SK-N-SH treated with all-trans-retinoic acid at 6 μM for 48 hours (cell line): ENCODE measurements at regions not wholly inside any gene's neighbourhood (a gene's known extent, or its start where the extent isn't known, plus 50 kb on each side); places are given as distances from the start of the nearest gene placed in this dataset.

Experiments used
- ATAC-seq: fragments of 200-7000 bp; cut with Tn5 transposase; 3 replicates; pipeline ENCODE4 v1.9.1; 2020; ENCODE audit warnings: mild to moderate bottlenecking, moderate library complexity
- ARNTL ChIP-seq: fragments of 450-650 bp; formaldehyde crosslinking; IDR thresholded peaks from 2 replicates; pipeline ENCODE4 v1.5.0; 2020; ENCODE audit warnings: low read depth, mild to moderate bottlenecking, moderate library complexity, borderline replicate concordance
- BACH2 ChIP-seq: fragments of 250-450 bp; sonication (Bioruptor Pico); IDR thresholded peaks from 2 replicates; pipeline ENCODE4 v1.9.0; 2021; ENCODE audit warnings: mild to moderate bottlenecking, borderline replicate concordance
- ESRRG ChIP-seq: fragments of 250-450 bp; sonication (Bioruptor Pico); IDR thresholded peaks from 2 replicates; pipeline ENCODE4 v1.6.1; 2021; ENCODE audit warnings: mild to moderate bottlenecking
- ISL1 ChIP-seq: fragments of 250-450 bp; sonication (Bioruptor Pico); IDR thresholded peaks from 2 replicates; pipeline ENCODE4 v2.1.2; 2022; ENCODE audit warnings: mild to moderate bottlenecking, moderate library complexity
- OSR1 ChIP-seq: fragments of 250-450 bp; sonication (Bioruptor Pico); IDR thresholded peaks from 2 replicates; pipeline ENCODE4 v1.8.0; 2022; ENCODE audit warnings: moderate library complexity, mild to moderate bottlenecking, inconsistent platforms
- PPARA ChIP-seq: fragments of 250-450 bp; sonication (Bioruptor Pico); IDR thresholded peaks from 2 replicates; pipeline ENCODE4 v1.5.0; 2020; ENCODE audit warnings: mild to moderate bottlenecking, borderline replicate concordance
- RARB ChIP-seq: fragments of 250-450 bp; sonication (Bioruptor Pico); IDR thresholded peaks from 2 replicates; pipeline ENCODE4 v1.8.0; 2021; ENCODE audit warnings: mild to moderate bottlenecking, moderate library complexity
- SNAI2 ChIP-seq: fragments of 250-450 bp; sonication (Bioruptor Pico); IDR thresholded peaks from 2 replicates; pipeline ENCODE4 v1.5.0; 2020; ENCODE audit warnings: mild to moderate bottlenecking, moderate library complexity
- TCF4 ChIP-seq: fragments of 250-450 bp; sonication (Bioruptor Pico); IDR thresholded peaks from 2 replicates; pipeline ENCODE4 v1.8.0; 2021; ENCODE audit warnings: mild to moderate bottlenecking, moderate library complexity, borderline replicate concordance
- ZC3H10 ChIP-seq: fragments of 250-450 bp; sonication (Bioruptor Pico); IDR thresholded peaks from 2 replicates; pipeline ENCODE4 v1.5.1; 2021; ENCODE audit warnings: mild to moderate bottlenecking, moderate library complexity
- ZFP3 ChIP-seq: fragments of 250-450 bp; sonication (Bioruptor Pico); IDR thresholded peaks from 2 replicates; pipeline ENCODE4 v1.5.0; 2020; ENCODE audit warnings: mild to moderate bottlenecking, moderate library complexity
- ZFP30 ChIP-seq: fragments of 450-650 bp; formaldehyde crosslinking; IDR thresholded peaks from 2 replicates; pipeline ENCODE4 v1.5.0; 2022; ENCODE audit warnings: mild to moderate bottlenecking, moderate library complexity
- ZNF565 ChIP-seq: fragments of 450-650 bp; formaldehyde crosslinking; conservative IDR thresholded peaks from 2 replicates; pipeline ENCODE4 v1.5.0; 2020; ENCODE audit warnings: low read depth, mild to moderate bottlenecking, moderate library complexity
- ZNF70 ChIP-seq: fragments of 450-650 bp; formaldehyde crosslinking; IDR thresholded peaks from 2 replicates; pipeline ENCODE4 v1.5.0; 2020; ENCODE audit warnings: mild to moderate bottlenecking, moderate library complexity
- TF ChIP-seq, protein P1 (sequence below): fragments of 250-450 bp; sonication (Bioruptor Pico); IDR thresholded peaks from 2 replicates; pipeline ENCODE4 v1.8.0; 2020; ENCODE audit warnings: mild to moderate bottlenecking, moderate library complexity, borderline replicate concordance
- TF ChIP-seq, protein P2 (sequence below): fragments of 250-450 bp; sonication (Bioruptor Pico); IDR thresholded peaks from 2 replicates; pipeline ENCODE4 v1.5.0; 2020; ENCODE audit warnings: mild to moderate bottlenecking, moderate library complexity
- TF ChIP-seq, protein P3 (sequence below): fragments of 250-450 bp; sonication (Bioruptor Pico); IDR thresholded peaks from 2 replicates; pipeline ENCODE4 v1.5.1; 2021; ENCODE audit warnings: mild to moderate bottlenecking, moderate library complexity
- TF ChIP-seq, protein P4 (sequence below): fragments of 250-450 bp; sonication (Bioruptor Pico); IDR thresholded peaks from 2 replicates; pipeline ENCODE4 v1.8.0; 2021; ENCODE audit warnings: low read depth, mild to moderate bottlenecking, moderate library complexity, borderline replicate concordance

DNA sequence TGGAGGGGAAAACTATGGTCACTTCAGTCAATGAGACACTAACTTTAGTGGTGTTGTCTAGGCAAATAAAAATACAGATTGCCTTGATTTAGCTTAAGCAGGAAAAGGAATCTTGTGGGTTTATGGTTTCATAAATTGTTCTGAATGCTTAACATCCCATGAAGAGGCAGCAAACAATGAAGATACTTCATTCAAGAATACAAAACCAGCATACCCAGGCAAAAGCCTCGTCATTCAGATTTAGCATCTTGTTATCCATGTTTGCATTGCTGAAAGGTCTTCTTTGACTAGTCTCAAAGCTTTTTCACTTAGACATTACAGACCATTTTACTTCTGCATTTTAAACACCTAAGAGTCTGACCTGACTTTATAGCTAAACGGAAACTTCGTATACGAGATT is 272.7 kb upstream of the FSHR start:
- ATAC-seq = no peak
- TF ChIP-seq ZNF70 (CRISPR knock-in tag) = no peak
- no peak for TF ChIP-seq ARNTL (CRISPR knock-in tag)

DNA sequence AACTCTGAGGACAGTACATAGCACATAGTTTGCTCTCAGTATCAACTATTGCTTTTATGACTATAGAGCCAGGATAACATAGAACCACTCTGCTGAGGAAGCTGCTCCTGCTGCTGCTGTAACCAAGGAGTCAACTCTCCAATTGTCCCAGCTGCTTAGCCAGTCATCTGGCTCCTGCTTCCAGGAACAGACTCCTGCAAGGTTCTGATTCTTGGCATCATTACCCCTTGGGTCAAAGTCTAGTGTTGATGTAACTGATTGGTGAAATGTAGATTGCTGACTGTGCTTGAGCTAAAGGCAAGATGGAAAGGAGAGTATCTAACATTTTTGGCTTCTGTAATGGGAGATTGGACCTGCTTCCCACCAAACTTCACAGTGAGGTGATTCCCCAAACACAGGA is 261.9 kb upstream of the FSHR start:
- no peak for ATAC-seq

DNA sequence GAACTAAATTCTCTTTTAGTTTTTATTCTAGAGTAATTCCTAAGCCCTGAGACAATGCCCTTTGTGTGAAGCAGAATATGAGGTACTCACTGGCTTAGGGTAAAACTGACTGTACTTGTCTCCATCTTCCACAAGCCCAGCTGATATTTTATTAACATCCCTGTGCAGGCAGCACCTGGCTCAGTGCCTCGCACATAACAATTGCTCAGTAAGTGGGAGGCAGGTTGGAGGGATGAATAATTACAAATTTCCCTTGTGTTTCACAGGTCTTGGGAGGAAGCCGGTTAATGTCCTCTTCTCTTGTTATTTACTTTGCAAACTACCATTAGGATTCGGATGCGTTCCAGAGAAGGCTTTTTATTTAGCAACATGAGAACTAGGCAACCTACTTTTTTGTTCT is 249.8 kb upstream of the FSHR start:
- ATAC-seq = no peak
- TF ChIP-seq, protein P1, sequence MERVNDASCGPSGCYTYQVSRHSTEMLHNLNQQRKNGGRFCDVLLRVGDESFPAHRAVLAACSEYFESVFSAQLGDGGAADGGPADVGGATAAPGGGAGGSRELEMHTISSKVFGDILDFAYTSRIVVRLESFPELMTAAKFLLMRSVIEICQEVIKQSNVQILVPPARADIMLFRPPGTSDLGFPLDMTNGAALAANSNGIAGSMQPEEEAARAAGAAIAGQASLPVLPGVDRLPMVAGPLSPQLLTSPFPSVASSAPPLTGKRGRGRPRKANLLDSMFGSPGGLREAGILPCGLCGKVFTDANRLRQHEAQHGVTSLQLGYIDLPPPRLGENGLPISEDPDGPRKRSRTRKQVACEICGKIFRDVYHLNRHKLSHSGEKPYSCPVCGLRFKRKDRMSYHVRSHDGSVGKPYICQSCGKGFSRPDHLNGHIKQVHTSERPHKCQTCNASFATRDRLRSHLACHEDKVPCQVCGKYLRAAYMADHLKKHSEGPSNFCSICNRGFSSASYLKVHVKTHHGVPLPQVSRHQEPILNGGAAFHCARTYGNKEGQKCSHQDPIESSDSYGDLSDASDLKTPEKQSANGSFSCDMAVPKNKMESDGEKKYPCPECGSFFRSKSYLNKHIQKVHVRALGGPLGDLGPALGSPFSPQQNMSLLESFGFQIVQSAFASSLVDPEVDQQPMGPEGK (CRISPR knock-in tag) = no peak
- TF ChIP-seq ESRRG (CRISPR knock-in tag) = no peak
- no peak for TF ChIP-seq ZNF70 (CRISPR knock-in tag)

More for the DNA sequence above, 261.9 kb upstream of the FSHR start:
- TF ChIP-seq ZFP30 (CRISPR knock-in tag) = no peak
- TF ChIP-seq, protein P2, sequence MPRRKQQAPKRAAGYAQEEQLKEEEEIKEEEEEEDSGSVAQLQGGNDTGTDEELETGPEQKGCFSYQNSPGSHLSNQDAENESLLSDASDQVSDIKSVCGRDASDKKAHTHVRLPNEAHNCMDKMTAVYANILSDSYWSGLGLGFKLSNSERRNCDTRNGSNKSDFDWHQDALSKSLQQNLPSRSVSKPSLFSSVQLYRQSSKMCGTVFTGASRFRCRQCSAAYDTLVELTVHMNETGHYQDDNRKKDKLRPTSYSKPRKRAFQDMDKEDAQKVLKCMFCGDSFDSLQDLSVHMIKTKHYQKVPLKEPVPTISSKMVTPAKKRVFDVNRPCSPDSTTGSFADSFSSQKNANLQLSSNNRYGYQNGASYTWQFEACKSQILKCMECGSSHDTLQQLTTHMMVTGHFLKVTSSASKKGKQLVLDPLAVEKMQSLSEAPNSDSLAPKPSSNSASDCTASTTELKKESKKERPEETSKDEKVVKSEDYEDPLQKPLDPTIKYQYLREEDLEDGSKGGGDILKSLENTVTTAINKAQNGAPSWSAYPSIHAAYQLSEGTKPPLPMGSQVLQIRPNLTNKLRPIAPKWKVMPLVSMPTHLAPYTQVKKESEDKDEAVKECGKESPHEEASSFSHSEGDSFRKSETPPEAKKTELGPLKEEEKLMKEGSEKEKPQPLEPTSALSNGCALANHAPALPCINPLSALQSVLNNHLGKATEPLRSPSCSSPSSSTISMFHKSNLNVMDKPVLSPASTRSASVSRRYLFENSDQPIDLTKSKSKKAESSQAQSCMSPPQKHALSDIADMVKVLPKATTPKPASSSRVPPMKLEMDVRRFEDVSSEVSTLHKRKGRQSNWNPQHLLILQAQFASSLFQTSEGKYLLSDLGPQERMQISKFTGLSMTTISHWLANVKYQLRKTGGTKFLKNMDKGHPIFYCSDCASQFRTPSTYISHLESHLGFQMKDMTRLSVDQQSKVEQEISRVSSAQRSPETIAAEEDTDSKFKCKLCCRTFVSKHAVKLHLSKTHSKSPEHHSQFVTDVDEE (CRISPR knock-in tag) = no peak
- TF ChIP-seq ZC3H10 (CRISPR knock-in tag) = no peak
- TF ChIP-seq, protein P1 (CRISPR knock-in tag) = no peak
- TF ChIP-seq BACH2 (CRISPR knock-in tag) = no peak
- TF ChIP-seq ISL1 (CRISPR knock-in tag) = no peak
- no peak for TF ChIP-seq ESRRG (CRISPR knock-in tag)
- TF ChIP-seq ARNTL (CRISPR knock-in tag) = no peak
- TF ChIP-seq, protein P3, sequence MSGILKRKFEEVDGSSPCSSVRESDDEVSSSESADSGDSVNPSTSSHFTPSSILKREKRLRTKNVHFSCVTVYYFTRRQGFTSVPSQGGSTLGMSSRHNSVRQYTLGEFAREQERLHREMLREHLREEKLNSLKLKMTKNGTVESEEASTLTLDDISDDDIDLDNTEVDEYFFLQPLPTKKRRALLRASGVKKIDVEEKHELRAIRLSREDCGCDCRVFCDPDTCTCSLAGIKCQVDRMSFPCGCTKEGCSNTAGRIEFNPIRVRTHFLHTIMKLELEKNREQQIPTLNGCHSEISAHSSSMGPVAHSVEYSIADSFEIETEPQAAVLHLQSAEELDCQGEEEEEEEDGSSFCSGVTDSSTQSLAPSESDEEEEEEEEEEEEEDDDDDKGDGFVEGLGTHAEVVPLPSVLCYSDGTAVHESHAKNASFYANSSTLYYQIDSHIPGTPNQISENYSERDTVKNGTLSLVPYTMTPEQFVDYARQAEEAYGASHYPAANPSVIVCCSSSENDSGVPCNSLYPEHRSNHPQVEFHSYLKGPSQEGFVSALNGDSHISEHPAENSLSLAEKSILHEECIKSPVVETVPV = no peak
- no peak for TF ChIP-seq SNAI2 (CRISPR knock-in tag)
- no peak for TF ChIP-seq ZNF70 (CRISPR knock-in tag)
- TF ChIP-seq ZFP3 (CRISPR knock-in tag) = no peak
- TF ChIP-seq TCF4 (CRISPR knock-in tag) = no peak
- no peak for TF ChIP-seq OSR1 (CRISPR knock-in tag)
- no peak for TF ChIP-seq RARB

DNA sequence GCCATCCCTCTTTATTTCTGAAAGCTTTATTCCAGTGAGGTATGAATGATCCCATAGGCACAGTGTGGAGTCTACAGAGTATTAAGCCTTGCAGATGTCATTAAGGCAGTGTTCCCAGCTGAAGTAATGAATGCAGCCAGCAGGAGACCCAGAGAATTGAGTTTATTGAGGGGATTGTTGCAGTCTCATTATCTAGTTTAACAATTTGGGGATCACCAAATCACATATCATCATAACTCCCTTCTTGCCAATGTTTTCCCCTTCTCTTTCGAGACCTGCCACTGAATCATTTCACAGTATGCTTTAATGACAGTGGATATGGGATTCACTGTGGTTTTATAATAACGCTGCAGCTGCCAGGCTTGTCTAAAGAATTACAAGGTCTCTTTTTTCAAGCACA is 249.3 kb upstream of the FSHR start:
- TF ChIP-seq ISL1 (CRISPR knock-in tag) = no peak
- no peak for TF ChIP-seq ZFP3 (CRISPR knock-in tag)
- TF ChIP-seq, protein P4, sequence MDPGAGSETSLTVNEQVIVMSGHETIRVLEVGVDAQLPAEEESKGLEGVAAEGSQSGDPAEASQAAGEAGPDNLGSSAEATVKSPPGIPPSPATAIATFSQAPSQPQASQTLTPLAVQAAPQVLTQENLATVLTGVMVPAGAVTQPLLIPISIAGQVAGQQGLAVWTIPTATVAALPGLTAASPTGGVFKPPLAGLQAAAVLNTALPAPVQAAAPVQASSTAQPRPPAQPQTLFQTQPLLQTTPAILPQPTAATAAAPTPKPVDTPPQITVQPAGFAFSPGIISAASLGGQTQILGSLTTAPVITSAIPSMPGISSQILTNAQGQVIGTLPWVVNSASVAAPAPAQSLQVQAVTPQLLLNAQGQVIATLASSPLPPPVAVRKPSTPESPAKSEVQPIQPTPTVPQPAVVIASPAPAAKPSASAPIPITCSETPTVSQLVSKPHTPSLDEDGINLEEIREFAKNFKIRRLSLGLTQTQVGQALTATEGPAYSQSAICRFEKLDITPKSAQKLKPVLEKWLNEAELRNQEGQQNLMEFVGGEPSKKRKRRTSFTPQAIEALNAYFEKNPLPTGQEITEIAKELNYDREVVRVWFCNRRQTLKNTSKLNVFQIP (CRISPR knock-in tag) = no peak
- TF ChIP-seq RARB = no peak
- TF ChIP-seq PPARA (CRISPR knock-in tag) = no peak
- no peak for TF ChIP-seq OSR1 (CRISPR knock-in tag)
- TF ChIP-seq, protein P2 (CRISPR knock-in tag) = no peak
- no peak for TF ChIP-seq ZNF565 (CRISPR knock-in tag)
- no peak for TF ChIP-seq ZC3H10 (CRISPR knock-in tag)
- no peak for TF ChIP-seq ESRRG (CRISPR knock-in tag)

More for the DNA sequence above, 249.3 kb upstream of the FSHR start:
- ATAC-seq = no peak
